NCI-H446 treated with DMSO at 0.1 percent for 48 hours (cell line): ENCODE measurements at regions not wholly inside any gene's neighbourhood (a gene's known extent, or its start where the extent isn't known, plus 50 kb on each side); places are given as distances from the start of the nearest gene placed in this dataset.

Experiments used
- DNase-seq: peaks from one replicate; lab custom pipeline; 2025; lab: John Stamatoyannopoulos, UW

DNA sequence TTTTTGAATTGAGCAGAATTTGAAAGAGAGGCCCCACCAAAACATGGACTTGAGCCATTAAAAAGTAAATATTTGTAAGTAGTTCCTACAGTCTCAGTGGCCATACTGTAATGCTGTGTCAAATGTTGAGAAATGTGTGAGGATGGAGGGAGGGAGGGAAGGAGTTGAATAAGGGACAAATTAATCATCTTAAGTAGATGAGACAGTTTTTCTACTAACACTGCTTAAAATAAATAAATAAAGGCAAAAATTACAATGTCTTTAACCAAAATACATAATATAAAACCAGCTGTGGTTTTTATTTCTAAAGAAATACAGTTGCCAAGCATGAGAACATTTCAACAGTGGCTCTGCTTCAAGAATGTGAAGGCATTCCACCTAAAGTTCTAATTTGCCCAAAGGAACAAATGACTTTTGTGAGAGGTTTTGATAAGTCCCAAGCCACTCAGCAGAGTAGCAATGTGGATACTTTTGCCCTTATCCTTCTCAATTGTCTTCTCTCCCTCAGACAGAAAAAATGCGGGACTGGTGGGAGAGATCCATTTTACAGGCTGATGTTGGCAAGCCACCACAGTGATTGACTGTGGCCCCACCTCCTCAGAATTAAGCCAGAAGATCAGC is 427.0 kb upstream of the RARB start:
- DNase-seq = no peak

DNA sequence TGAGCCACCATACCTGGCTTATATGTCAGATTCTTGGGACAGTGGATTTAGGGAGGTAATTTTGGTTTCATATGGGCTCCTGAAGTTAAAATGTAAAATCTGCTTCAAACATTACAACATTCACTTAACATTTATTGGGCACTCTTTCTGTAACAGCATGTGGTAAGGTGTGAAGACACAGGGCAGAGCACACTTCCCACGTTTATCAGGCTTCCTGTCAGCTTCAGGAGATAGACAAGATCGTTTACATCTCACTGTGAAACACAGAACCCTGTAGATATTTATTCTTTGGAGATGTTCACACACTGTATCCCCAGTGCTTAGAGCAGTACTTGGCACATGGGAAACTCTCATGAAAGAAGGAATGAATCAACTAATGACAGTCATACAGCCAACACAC is 426.0 kb upstream of the RARB start:
- no peak for DNase-seq

DNA sequence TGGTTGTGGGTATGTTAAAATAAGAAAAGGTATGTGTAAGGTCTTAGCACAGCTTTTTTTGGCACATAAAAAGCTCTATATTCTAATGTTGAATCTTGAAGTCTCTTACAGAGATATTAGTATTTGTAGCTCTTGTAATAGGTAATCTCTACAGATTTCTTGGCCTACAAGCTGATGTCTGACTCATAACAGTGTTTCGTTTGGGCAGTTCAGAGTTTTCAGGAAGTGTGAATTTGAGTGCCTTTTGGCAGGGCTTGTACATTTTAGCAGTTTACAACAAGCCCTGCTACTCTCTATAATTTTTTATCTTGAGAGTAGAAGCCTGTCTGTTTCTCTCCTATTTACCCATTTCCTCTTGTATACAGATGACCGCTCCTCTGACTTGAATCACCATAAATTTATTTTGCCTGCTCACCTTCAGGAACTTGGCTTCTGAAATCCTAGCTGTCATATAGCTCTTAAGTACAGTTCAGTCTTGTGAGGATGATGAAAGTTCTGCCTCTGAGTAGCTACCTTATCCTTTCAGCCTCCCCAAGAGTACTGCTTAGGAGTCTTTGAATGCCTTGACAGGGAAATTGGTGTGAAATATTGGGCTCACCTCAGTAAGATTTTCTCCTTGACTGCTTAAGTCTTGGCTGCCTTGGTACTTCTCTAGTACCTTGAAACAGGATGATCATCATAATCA is 419.9 kb upstream of the RARB start:
- DNase-seq = peak; percentile 35

DNA sequence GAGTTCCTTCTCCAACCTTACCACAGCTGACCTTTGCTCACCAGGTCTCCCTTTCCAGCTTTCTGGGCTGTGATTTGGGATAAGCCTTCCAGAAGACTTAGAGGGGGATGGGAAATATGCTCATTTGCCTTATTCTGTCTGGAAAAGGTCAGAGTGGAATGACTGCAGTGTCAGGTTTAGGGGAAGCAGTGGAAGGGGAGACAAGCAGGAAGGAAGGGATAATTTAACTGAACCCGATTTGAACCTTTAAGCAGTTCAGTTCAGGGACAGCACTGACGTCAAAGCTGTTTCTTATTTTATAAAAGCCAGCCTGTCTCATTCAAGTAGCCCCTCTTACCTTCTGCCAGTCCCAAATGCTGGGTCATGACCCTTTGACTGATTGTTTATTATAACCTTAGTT is 418.4 kb upstream of the RARB start:
- no peak for DNase-seq

DNA sequence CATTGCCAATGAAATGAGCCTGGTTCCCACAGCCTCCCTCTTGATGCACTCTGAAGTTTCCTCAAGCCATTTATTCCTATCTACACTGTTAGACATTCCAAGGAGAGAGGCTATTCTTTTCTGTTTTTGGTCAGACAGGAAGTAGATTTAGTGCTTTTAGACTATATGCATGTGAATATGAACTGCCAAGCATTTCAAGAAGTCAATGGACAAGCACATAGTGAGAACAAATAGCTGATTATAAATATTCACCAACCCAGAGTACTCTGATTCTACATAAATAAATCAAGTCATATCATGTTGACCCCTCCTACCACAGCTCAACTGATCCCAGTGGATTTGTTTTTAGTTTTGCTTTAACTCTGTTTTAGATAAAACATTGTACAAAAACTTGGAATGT is 412.5 kb upstream of the RARB start:
- DNase-seq = no peak

DNA sequence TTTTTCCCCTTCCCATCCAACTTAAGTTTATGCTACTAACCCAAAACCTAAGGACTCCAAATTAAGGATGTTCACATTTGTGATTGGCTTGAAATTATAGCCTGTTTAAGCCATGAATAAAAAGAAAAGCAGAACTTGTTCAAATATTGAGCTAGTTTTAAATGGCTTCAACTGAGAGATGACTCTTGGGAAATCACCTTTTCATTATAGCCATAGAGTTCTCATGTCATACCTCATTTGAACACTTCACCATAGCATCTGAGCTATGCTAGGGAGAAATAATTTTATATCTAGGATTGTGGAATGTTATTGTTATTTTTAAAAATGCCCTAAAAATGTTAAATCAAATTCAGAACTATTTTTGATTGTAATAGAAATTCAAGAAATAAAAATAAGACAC is 409.2 kb upstream of the RARB start:
- DNase-seq = no peak

DNA sequence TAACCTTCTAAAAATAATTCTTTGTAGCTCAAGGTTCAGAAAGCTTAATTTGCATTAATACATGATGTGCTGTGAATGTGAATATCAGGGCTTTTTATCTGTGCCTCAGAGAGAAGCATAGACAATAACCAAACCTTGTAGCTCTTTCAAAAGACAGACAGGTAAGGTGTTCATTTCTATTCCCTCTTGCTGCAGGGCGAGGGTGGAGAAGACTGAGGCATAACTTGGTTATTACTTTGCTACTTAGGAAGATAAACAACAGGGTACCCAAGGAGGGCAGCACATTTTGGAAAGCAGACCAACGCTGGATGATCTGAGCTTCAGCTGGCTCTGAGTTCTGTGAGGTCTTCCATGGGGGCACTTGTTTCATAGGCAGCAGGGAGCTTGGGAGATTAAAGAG is 408.6 kb upstream of the RARB start:
- no peak for DNase-seq

DNA sequence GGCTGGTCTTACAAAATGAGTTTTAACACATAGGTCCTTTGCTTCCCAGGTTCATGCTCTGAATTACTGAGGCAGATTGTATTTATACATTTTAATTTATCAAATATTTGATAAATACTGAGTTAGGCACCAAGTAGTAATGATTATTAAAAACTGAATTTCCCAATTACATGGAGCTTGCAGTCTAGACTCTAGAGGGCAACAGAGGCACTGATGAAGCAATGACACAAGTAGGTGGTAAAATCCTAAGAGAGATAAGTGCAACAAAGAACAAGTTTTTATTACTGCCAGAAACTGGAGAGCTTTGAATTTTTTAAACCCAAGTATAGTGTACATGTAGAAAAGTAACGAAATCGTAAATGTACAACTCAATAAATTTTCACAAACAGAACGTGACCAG is 406.2 kb upstream of the RARB start:
- DNase-seq = no peak

DNA sequence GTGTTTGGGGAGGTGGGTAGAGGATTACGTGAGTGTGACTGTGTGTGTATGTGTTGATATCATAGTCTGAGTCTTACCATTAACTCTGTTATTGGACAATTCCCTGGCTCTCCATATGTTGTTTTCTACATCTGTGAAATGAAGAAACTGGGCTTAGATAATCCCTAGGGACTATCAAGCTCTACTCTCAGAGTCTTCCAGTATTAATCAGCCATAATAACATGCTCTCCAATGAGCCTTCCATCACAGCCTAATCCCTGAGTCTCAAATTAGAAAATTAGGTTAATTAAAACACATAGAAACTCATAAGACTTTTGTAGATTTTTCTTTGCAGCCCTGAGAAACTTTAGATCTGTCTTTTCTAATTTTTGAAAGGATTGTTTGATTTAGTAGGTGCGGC is 404.2 kb upstream of the RARB start:
- peak; percentile 14 for DNase-seq

DNA sequence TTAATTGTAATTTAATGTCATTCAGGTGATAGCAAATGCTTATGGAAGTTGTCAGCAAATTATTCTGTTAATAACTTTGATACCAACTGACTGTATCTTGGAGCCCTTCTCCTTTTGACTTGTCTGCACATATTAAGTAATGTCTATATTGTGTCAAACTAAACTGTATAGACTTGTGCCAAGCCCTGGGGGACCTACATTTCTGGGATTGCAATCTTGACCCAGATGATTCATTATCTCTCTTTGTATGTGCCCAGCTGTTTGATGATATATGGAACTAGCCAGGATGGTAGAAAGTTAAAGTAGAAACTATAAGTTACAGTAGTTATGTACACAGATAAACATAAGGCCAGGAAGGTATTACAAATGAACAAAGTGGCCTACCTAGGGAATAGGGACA is 402.8 kb upstream of the RARB start:
- DNase-seq = no peak

DNA sequence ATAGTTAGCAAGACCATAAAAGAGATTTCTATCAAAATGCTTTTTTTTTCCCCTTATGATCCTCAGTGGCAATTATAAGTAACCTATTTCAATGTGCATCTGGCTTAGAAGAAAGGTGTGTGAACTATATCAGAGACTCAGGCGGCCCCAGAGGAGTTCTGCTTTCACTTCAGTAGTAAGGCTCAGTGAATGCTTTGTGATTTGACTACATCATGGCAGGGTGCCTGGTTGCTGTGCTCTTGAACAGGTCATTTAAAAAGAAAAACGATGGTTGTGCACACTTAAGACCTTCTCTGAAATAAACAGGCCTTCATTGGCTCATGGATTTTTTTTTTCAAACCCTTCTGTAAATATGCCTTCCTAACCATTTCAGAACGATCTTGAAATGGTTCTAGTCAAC is 400.4 kb upstream of the RARB start:
- no peak for DNase-seq

DNA sequence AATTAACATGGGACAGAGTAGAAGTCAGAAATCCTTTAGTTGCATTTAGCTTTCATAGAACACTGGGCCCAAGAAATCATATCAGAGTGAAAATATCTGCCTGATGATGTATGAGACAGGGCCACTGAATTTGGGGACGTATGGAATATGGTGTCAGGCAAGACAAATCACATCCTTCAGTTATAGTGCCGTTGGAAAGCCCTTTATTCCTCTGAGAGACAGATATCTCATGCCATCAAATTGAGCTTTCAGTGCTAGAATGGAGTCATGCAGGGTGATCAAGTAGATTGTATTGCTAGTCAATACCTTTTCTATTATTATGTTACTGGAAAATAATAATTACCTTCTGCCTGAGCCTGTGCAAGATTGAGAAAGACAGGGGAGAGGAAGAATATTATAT is 398.2 kb upstream of the RARB start:
- no peak for DNase-seq

DNA sequence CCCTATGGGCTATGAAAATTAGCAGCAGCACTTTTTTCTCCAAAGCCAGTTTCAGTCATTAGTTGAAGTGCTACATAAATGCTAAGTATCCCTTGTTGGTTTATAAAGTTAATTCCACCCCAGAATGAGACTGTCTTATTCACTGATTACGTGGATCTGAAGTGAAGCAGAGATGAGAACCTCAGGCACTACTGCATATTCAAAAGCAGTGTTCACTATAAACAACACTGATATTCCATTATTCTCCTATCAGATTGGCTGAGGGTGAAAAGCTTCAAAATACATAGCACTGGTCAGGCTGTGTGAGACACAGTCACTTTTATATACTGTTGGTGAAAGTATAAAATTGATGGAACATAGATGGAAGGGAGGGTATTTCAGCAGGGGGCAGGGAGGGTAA is 395.7 kb upstream of the RARB start:
- DNase-seq = no peak

DNA sequence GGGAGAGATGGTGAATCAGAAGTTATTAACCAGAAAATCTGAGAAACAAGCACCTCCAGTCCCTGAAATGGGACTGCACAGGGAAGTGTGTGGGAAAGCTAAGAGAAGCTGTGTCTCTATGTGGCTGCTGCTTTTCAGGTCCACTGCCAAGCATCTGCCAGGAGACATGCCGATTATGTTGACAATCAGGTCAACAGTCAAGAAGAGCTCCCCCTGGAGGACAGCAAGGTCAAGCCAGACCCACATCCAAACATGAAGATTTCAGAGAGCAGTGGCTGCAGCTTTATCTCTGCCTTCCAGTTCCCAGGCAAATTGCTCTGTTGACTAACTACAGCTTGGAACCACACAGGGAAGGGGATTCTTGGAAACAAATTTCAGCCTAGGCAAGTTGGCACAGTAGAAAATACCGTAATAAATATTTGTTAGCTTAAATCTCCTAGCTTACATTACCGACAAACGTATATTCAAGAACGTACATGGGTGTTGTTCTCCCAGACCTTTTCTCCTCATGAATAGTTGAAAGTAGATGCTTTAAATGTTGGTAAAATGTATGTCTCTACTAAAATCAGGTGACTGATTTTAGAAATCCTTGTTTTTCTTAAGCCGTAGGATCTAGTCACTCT is 394.5 kb upstream of the RARB start:
- peak; percentile 15 for DNase-seq

DNA sequence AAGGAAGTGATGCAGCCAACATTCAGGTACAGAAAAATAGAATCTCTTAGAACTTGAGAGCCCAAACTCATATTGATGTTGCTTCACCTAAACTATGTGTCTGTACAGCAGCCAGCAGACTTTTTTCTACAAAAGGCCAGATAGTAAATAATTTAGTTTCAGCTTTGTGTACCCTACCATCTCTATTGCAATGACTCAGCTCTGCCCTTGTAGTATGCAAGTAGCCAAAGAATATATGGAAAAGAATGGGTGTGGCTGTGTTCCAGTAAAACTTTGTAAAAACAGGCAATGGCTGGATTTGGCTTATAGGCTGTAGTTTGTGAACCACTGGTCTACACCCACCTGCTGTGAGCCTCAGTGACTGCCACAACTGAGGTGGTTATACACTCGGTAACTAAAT is 392.5 kb upstream of the RARB start:
- DNase-seq = no peak

DNA sequence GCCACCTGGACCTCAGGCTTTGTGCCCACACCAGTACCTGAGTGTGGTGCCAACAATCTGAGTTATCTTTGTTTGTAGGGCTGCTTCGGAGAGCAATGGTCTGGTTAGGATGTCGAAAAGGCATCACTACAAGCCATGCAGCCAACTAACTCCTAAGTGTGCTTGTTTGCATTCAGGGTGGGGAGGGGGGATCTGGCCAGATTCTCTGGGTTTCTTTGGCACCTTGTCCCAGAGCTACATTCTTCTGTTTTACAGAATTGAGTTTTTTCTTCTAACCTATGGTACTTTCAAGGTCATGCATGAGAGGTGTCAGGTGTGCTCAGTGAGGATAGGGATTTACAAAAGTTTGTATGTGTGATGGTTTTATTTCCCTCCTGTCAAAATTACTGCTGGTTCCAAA is 391.4 kb upstream of the RARB start:
- DNase-seq = peak; percentile 36

DNA sequence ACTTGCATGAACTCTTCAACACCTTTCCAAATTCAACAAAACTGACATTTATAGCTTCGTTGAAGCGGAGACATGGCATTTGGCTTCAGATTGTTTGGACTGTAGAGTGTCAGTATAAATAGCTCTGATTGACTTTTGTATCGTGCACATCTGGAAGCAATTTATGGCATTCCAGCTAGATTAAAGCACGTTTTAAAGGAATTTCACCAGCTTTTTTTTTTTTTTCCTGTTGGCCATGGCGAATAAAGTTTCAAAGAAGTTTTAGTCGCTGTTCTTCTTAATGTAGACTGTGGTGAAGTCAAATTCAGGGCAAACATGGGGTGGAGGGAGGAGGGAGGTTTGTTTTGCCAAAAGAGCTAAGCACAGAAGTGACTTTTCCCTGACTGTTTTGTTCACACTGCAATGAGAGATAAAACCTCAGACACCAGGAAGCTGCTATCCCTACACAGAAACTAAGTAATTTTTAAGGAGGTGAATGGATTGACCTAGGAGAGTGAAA is 391.0 kb upstream of the RARB start:
- peak; percentile 51 for DNase-seq

DNA sequence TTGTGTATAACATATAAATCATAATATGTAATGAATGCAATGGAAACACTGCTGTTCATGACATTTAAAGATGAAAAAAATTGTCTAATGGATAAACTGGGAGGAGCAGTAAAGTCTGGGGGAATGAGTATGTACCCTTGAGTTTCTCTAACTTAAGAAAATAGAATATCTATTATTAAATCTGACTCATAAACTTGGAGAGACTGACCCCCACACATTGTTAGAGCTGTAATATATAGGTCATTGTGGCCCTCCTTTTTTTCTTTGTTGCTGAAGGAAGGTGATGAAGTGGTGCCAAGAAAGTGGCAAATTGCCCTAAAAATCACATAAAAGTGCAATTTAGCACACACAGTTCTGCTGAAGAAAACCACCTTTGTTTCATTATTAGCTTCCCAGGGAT is 389.8 kb upstream of the RARB start:
- DNase-seq = no peak

DNA sequence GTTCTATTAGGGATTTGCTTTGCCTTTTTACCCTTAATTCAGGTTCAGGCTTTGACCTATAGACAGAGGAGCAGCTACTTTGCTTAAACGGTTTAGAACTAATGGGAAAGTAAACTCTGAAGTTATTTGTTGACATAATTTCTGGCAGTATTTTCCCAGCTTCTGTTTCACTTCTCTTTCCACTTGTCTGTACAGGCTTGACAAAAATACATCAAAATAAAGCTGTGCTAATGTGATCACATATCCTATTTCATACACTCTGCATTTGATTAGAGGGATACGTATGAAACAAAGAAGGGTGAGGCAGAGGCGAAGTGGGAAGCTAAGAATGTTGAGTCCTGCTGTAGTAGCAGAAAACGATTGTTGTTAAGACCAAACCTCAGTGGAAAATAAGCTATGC is 389.1 kb upstream of the RARB start:
- DNase-seq = no peak

DNA sequence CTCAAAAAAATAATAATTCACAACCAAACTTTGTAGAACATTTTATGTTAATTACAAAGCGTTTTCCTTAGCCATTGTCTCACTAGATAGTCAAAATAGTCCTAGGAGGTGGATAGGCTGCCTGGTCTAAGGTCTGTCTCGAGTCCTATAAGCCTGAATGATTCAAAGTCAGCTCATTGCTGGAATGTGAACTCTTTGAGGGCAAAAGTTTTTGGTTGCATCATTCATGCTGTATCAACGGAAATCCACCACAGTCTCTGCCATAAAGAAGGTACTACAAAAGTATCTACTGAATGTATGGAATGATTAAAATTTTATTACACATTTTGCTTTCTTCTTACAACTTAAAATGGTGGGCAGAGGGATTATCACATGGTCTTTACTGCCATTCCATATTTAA is 387.3 kb upstream of the RARB start:
- DNase-seq = no peak

DNA sequence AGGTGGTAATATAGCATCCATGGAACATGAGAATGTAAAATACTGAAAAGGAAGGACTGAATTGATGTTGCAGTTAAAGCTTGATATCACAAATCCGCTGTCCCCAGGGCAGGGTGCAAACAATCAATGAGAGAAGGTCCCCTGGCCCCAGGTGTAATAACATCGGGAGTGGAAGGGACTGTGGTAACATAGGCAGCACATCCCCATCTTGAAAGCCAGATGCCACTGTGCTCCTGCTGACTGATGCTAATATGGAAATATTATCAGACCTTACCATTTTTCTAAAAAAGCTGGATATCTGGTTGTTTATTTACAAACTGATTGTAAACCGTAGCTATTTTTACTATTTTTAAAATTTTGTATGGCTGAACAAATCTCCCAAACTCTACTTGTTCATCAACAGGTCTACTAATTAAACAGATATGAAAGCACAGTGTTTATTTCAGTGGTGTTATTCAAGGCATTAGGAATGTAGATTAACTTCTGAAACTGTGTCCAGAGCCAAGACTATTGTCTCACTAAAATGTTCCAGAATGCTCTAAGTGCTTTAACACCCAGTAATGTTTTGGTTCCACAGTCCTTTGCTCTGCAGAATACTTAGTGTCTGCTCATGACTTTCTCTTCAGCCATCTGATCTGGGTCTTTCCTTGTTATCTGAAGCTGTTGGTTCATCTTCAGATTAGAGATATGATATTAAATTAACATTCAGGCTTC is 386.0 kb upstream of the RARB start:
- no peak for DNase-seq

DNA sequence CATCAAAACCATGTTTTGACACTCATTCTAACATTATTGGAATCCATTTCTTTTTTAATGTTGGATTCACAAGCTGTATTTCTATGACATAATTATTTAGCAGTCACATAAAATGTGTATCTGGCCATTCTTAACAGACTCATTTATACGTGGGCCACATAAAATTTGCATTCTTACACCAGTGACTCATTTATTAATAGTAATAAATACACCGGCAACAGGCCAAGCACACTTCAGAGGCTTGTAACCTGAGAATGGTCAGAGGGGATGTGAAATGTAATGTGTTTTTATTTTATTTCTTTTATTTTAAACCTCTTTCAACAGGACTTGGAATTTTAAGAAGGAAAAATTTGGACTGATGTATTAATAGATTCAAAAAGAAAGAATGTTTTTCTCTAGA is 384.9 kb upstream of the RARB start:
- DNase-seq = no peak

DNA sequence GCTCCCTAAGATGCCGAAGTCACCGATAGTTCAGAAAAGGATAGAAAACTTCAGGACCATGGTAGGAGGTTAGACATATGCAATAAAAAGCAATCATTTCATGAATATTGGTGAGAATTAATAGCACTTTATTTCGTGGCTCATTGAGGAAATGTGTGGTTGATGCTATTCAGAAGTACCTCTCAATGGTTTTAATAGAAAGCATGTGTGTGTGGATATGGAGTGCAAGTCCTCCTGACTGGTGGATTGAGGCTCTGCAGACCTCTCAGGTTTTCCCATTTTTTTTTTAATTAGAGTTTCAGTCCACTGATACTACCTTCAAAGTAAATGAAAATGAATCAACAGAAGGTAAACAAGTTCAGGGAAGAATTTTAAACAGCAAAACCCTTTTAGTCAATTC is 384.3 kb upstream of the RARB start:
- DNase-seq = no peak
